ENCODE measurements at regions not wholly inside any gene's neighbourhood (a gene's known extent, or its start where the extent isn't known, plus 50 kb on each side); places are given as distances from the start of the nearest gene placed in this dataset.
"Not testable (repeated sequence)": the region's sequence is repeated elsewhere in the genome, so short reads cannot be mapped to it uniquely, and the experiment has no call there.

DNA sequence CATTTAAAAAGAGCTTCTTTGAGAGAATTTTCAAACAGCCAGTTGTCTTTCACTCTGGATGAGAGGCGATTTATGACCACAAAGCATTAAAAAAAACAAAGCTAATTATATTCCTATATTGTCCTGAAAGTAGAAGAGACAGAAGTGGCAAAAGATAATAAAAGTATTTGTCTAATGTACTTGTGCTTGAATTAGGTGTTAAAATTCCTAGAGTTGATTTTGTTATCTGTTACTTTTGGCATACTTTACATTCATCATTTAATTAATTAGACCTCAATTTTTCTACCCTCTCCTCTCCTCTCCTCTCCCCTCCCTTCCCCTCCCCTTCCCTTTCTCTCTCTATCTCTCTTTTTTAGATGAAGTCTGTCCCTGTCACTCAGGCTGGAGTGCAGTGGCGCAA is 635.1 kb upstream of the ZNF385D start:
- H3K27ac Mint-ChIP-seq, result no peak overlapping the region
- no peaks in the 10 kb centered on the region for H3K4me1 Mint-ChIP-seq

DNA sequence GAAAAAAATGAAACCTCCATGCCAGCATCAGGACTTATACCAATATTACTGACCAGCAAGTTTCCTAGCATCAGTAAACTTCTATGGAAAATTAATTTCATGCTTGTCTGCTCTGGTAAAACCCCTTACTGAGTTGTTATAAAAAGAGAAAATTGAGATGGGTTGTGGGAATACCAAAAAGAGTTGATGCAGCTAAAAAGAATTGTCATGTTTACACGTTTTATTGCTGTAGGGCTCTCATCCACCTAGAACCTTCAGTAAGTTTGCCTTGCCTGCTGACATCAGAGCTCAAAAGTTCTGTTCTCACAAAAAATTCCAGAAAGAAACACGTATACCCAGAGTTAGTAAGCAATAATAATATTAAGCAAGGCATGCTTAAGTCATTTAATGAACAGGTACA is 641.3 kb upstream of the ZNF385D start:
- Mint-ChIP-seq H3K27ac (no peak overlapping the region), H3K4me3 (no peak overlapping the region), H3K27me3 (no peaks in the 10 kb centered on the region), H3K9me3 (peaks cover 0 to 10% (median 3%) of the 10 kb centered on the region in 7 donors), H3K36me3 (no peaks in the 10 kb centered on the region), H3K4me1 (no peaks in the 10 kb centered on the region)
- DNase-seq (no peak), ATAC-seq (ENCODE audit: low read depth in 2 of 2) (no peak)

More for the DNA sequence above, 635.1 kb upstream of the ZNF385D start:
- Mint-ChIP-seq H3K9me3 (peaks cover 0 to 8% (median 2%) of the 10 kb centered on the region in 7 donors), H3K4me3 (no peak overlapping the region), H3K36me3 (no peaks in the 10 kb centered on the region), H3K27me3 (peaks cover 0 to 4% (median 0%) of the 10 kb centered on the region in 3 donors)
- no peak for DNase-seq
- no peak for ATAC-seq (ENCODE audit: low read depth in 2 of 2)

DNA sequence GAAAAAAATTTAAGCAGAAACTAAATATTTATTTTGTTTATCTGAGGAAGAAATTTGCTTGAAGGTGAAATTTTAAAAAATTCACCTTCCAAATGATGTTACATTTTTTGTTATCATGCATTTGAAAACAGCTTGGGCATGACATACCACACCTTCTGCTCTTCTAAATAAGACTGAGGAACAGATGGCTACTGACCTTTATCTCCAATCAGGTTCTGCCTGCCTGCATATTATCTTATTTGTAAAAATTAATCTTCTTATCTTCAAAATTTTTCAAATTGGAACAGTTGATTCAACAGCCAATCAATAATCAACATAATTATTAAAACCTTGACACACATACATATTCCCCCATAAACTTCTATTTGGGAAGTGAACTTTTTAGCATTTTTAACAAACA is 641.8 kb upstream of the ZNF385D start:
- Mint-ChIP-seq H3K27me3 (no peaks in the 10 kb centered on the region), H3K9me3 (peaks cover 0 to 11% (median 4%) of the 10 kb centered on the region in 7 donors)

GRCh38 chr3:22399566-22399965 is 648.6 kb upstream of the ZNF385D start:
- ATAC-seq (ENCODE audit: low read depth in 2 of 2), result no peak
- Mint-ChIP-seq H3K27ac (no peak overlapping the region), H3K4me3 (no peak overlapping the region), H3K27me3 (no peaks in the 10 kb centered on the region), H3K36me3 (no peaks in the 10 kb centered on the region), H3K9me3 (peaks cover 0 to 14% (median 7%) of the 10 kb centered on the region in 7 donors), H3K4me1 (no peaks in the 10 kb centered on the region)
- DNase-seq, result no peak

More for the DNA sequence above, 641.8 kb upstream of the ZNF385D start:
- DNase-seq, result no peak
- Mint-ChIP-seq H3K4me3 (no peak overlapping the region), H3K36me3 (no peaks in the 10 kb centered on the region), H3K27ac (no peak overlapping the region), H3K4me1 (no peaks in the 10 kb centered on the region)
- no peak for ATAC-seq (ENCODE audit: low read depth in 2 of 2)

DNA sequence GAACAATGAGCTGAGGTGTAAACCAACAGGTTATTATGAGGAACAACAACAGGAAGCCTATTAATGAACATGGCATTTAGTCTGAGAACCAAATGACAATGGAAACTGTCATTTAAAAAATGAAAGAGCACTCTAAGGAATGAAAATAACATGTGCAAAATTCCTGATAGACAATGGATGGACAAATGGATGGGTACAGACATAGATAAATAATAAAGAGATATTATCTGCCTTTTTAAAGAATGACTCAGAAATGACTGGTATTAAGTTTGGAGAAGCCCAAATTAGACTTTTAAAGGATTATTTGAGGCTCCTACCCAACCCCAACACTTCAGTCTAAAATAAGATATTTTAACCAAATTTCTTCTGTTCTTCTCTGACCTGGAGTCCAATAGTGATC is 650.5 kb upstream of the ZNF385D start:
- ATAC-seq (ENCODE audit: low read depth in 2 of 2) (no peak), DNase-seq (no peak)
- H3K4me1 Mint-ChIP-seq, result no peaks in the 10 kb centered on the region
- H3K27ac Mint-ChIP-seq, result no peak overlapping the region
- H3K27me3 Mint-ChIP-seq, result no peaks in the 10 kb centered on the region
- no peak overlapping the region for H3K4me3 Mint-ChIP-seq
- H3K9me3 Mint-ChIP-seq, result peaks cover 0 to 14% (median 4%) of the 10 kb centered on the region in 7 donors
- no peaks in the 10 kb centered on the region for H3K36me3 Mint-ChIP-seq

GRCh38 chr3:22414239-22414638 is 663.2 kb upstream of the ZNF385D start:
- no peaks in the 10 kb centered on the region for H3K36me3 Mint-ChIP-seq
- ATAC-seq (ENCODE audit: low read depth in 2 of 2) (no peak), DNase-seq (no peak)
- H3K27ac Mint-ChIP-seq, result no peak overlapping the region
- H3K4me1 Mint-ChIP-seq, result no peaks in the 10 kb centered on the region
- peaks cover 4 to 8% (median 6%) of the 10 kb centered on the region in 7 donors for H3K9me3 Mint-ChIP-seq
- no peaks in the 10 kb centered on the region for H3K27me3 Mint-ChIP-seq
- H3K4me3 Mint-ChIP-seq, result no peak overlapping the region

DNA sequence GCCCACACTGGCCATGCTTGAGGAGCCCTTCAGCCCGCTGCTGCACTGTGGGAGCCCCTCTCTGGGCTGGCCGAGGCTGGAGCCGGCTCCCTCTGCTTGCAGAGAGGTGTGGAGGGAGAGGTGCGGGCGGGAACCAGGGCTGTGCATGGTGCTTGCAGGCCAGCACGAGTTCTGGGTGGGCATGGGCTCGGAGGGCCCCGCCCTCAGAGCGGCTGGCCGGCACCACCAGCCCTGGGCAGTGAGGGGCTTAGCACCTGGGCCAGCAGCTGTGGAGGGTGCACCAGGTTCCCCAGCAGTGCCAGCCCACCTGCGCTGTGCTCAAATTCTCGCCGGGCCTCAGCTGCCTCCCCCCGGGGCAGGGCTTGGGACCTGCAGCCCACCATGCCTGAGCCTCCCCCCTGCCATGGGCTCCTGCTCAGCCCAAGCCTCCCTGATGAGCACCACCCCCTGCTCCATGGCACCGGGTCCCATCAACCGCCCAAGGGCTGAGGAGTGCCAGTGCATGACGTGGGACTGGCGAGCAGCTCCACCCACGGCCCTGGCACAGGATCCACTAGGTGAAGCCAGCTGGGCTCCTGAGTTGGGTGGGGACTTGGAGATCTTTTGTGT is 665.9 kb upstream of the ZNF385D start:
- H3K4me1 Mint-ChIP-seq; H3K4me3 Mint-ChIP-seq; H3K36me3 Mint-ChIP-seq; ATAC-seq (ENCODE audit: low read depth in 2 of 2); H3K27ac Mint-ChIP-seq; H3K27me3 Mint-ChIP-seq; H3K9me3 Mint-ChIP-seq; DNase-seq: not testable (repeated sequence)

- ATAC-seq (ENCODE audit: low read depth in 2 of 2) (no peak), DNase-seq (no peak)
- no peaks in the 10 kb centered on the region for H3K36me3 Mint-ChIP-seq
- H3K27me3 Mint-ChIP-seq, result no peaks in the 10 kb centered on the region
- no peak overlapping the region for H3K4me3 Mint-ChIP-seq
- H3K9me3 Mint-ChIP-seq, result peaks cover 0 to 8% (median 4%) of the 10 kb centered on the region in 7 donors
- no peaks in the 10 kb centered on the region for H3K4me1 Mint-ChIP-seq
- H3K27ac Mint-ChIP-seq, result no peak overlapping the region
Measured at GRCh38 chr3:22419261-22419660, 668.3 kb upstream of the ZNF385D start.

GRCh38 chr3:22421589-22421988 is 670.6 kb upstream of the ZNF385D start:
- ATAC-seq (ENCODE audit: low read depth in 2 of 2), result no peak
- Mint-ChIP-seq H3K36me3 (no peaks in the 10 kb centered on the region), H3K9me3 (peaks cover 0 to 8% (median 0%) of the 10 kb centered on the region in 7 donors), H3K27ac (no peak overlapping the region), H3K27me3 (no peaks in the 10 kb centered on the region), H3K4me1 (no peaks in the 10 kb centered on the region), H3K4me3 (no peak overlapping the region)
- DNase-seq, result no peak

GRCh38 chr3:22431334-22431733 is 680.3 kb upstream of the ZNF385D start:
- Mint-ChIP-seq H3K4me3 (no peak overlapping the region), H3K4me1 (no peaks in the 10 kb centered on the region), H3K36me3 (no peaks in the 10 kb centered on the region), H3K27me3 (no peaks in the 10 kb centered on the region), H3K9me3 (peaks cover 0 to 5% (median 0%) of the 10 kb centered on the region in 7 donors), H3K27ac (no peak overlapping the region)
- no peak for ATAC-seq (ENCODE audit: low read depth in 2 of 2)
- DNase-seq, result no peak

DNA sequence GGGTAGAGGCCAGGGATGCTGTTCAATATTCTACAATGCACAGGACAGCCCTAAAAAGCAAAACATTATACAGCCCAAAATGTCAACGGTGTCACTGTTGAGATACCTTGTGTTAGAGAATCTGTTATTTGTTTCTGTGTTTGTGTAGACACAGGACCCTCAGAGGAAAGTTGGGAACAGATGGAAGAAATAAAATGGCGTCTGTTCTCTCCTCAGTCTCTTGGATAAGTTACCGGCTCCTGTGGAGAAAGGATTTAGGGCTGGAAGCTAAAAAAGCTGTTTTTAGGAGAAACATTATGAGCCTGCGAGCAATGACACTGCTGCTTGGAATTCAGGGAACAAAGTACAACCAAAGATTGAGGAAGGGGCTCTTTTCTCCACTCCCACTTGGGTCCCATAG is 688.6 kb upstream of the ZNF385D start:
- Mint-ChIP-seq H3K27me3 (no peaks in the 10 kb centered on the region), H3K27ac (no peak overlapping the region), H3K9me3 (peaks cover 0 to 4% (median 3%) of the 10 kb centered on the region in 7 donors), H3K4me1 (no peaks in the 10 kb centered on the region), H3K4me3 (no peak overlapping the region), H3K36me3 (no peaks in the 10 kb centered on the region)
- DNase-seq (no peak), ATAC-seq (ENCODE audit: low read depth in 2 of 2) (no peak)

- ATAC-seq (ENCODE audit: low read depth in 2 of 2), result no peak
- peaks cover 0 to 6% (median 3%) of the 10 kb centered on the region in 7 donors for H3K9me3 Mint-ChIP-seq
Measured at GRCh38 chr3:22441711-22442110, 690.7 kb upstream of the ZNF385D start.

DNA sequence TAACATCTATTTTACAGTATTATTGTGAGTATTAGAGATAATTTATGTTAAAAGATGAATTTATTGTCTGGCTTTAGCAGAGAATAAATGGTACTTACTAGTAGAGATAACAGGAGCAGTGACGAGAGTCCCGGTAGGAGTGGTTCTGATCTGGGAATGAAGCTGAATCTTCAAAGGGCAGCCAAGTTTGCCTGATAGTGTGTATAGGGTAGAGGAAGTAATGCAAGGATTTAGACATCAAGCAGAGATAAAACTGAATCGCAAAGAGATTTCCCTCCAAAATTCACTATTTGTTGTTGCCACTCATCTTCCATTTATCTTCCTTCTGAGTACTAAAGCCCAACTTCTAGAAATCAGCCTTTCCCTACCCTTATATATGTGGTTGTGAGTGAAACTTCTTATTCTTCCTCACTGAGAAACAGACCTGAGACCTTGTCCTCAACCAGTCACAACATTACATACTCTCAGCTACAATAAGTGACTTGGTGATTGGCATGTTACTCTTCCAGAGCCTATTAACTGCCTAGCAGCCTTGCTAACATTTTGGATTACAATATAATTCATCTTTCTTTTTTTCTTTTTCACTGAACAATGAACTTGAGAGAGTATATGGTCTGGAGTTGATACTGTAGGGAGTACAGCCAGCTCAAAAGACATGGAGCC is 692.7 kb upstream of the ZNF385D start:
- ATAC-seq (ENCODE audit: low read depth in 2 of 2), result no peak
- Mint-ChIP-seq H3K27ac (no peak overlapping the region), H3K27me3 (no peaks in the 10 kb centered on the region), H3K4me3 (no peak overlapping the region), H3K4me1 (no peaks in the 10 kb centered on the region), H3K9me3 (peaks cover 0 to 6% (median 3%) of the 10 kb centered on the region in 7 donors), H3K36me3 (no peaks in the 10 kb centered on the region)
- DNase-seq, result no peak

More at GRCh38 chr3:22441711-22442110, 690.7 kb upstream of the ZNF385D start:
- DNase-seq, result no peak
- Mint-ChIP-seq H3K36me3 (no peaks in the 10 kb centered on the region), H3K4me1 (no peaks in the 10 kb centered on the region), H3K27me3 (no peaks in the 10 kb centered on the region), H3K27ac (no peak overlapping the region), H3K4me3 (no peak overlapping the region)

- H3K36me3 Mint-ChIP-seq; H3K9me3 Mint-ChIP-seq; ATAC-seq (ENCODE audit: low read depth in 2 of 2); H3K4me1 Mint-ChIP-seq; H3K27me3 Mint-ChIP-seq; DNase-seq; H3K27ac Mint-ChIP-seq; H3K4me3 Mint-ChIP-seq: not testable (repeated sequence)
Measured at GRCh38 chr3:22445336-22445735, 694.3 kb upstream of the ZNF385D start.
